A549 (cell line): ENCODE measurements at regions not wholly inside any gene's neighbourhood (a gene's known extent, or its start where the extent isn't known, plus 50 kb on each side); places are given as distances from the start of the nearest gene placed in this dataset.

Source experiments
- ATAC-seq, 2 experiments: fragments of 200-7000 bp in 1 of 2; fragments of >200 bp in 1 of 2; cut with Nextera tagmentation in 1 of 2; cut with Tn5 transposase in 1 of 2; 3 replicates each; pipeline versions ENCODE4 v1.8.0 to v1.9.1; 2018 to 2020; ENCODE audit warnings: mild to moderate bottlenecking in 1 of 2, moderate library complexity in 1 of 2
- CTCF ChIA-PET: fragments of 300-600 bp; sonication (Branson Sonifier 250); formaldehyde crosslinking; extraction: SDS; loops from one replicate; lab custom pipeline; 2021; ENCODE audit warnings: antibody characterized with exemption, inconsistent platforms; lab: Yijun Ruan, JAX
- POLR2A ChIA-PET: fragments of 350-600 bp; formaldehyde crosslinking; extraction: SDS; loops from one replicate; lab custom pipeline; 2021; ENCODE audit warnings: antibody characterized with exemption, inconsistent platforms; lab: Yijun Ruan, JAX
- DNase-seq, 2 experiments: peaks; one replicate each; pipeline versions ENCODE4 v3.0.0 to v3.0.0-alpha.2; 2011 to 2016; ENCODE audit warnings: low read depth in 1 of 2, low spot score in 1 of 2
- FAIRE-seq: peaks from 2 replicates; lab custom pipeline; 2011; peaks lifted over from hg19 to GRCh38; lab: Jason Lieb, UNC
- H3K27ac ChIP-seq, 2 experiments: fragments of >200 bp; sonication (Bioruptor Twin); formaldehyde crosslinking; 3 replicates each; pipeline ENCODE4 v1.5.1; 2016 to 2017
- H3K4me1 ChIP-seq: fragments of >200 bp; sonication (Bioruptor Twin); formaldehyde crosslinking; 3 replicates; pipeline ENCODE4 v1.6.1; 2016
- H3K4me2 ChIP-seq: fragments of >200 bp; sonication (Bioruptor Twin); formaldehyde crosslinking; 3 replicates; pipeline ENCODE4 v1.6.1; 2016
- H3K4me3 ChIP-seq: fragments of >200 bp; sonication (Bioruptor Twin); formaldehyde crosslinking; 3 replicates; pipeline ENCODE4 v1.5.1; 2016
- H3K9me3 ChIP-seq: fragments of >200 bp; sonication (Bioruptor Twin); formaldehyde crosslinking; 3 replicates; pipeline ENCODE4 v1.6.1; 2016
- ATOH8 ChIP-seq: fragments of 250-450 bp; sonication (Bioruptor Pico); IDR thresholded peaks from 2 replicates; pipeline ENCODE4 v1.5.0; 2020; ENCODE audit warnings: low read depth, mild to moderate bottlenecking, moderate library complexity
- CBX2 ChIP-seq: fragments of 200-600 bp; sonication (generic); IDR thresholded peaks from 2 replicates; pipeline ENCODE4 v1.6.1; 2016; ENCODE audit warnings: low read depth, mild to moderate bottlenecking, borderline replicate concordance
- CBX8 ChIP-seq: fragments of 200-600 bp; sonication (generic); IDR thresholded peaks from 2 replicates; pipeline ENCODE4 v1.6.1; 2016
- E2F6 ChIP-seq: IDR thresholded peaks from 2 replicates; pipeline ENCODE4 v1.6.1; 2012; ENCODE audit warnings: low read depth, borderline replicate concordance
- EHF ChIP-seq: fragments of 250-450 bp; sonication (Bioruptor Pico); IDR thresholded peaks from 2 replicates; pipeline ENCODE4 v1.5.0; 2020; ENCODE audit warnings: mild to moderate bottlenecking
- ESRRA ChIP-seq: fragments of 150-350 bp; IDR thresholded peaks from 2 replicates; pipeline ENCODE4 v1.6.1; 2014; ENCODE audit warnings: mild to moderate bottlenecking, low read length, borderline replicate concordance
- HDAC2 ChIP-seq: fragments of 200-600 bp; sonication (generic); IDR thresholded peaks from 2 replicates; pipeline ENCODE4 v1.6.1; 2016
- HES2 ChIP-seq: fragments of >200 bp; sonication (Bioruptor Twin); formaldehyde crosslinking; IDR thresholded peaks from 2 replicates; pipeline ENCODE4 v1.6.1; 2016
- HEYL ChIP-seq: fragments of 250-450 bp; sonication (Bioruptor Pico); IDR thresholded peaks from 2 replicates; pipeline ENCODE4 v1.8.0; 2021; ENCODE audit warnings: mild to moderate bottlenecking, moderate library complexity
- HMGXB4 ChIP-seq: fragments of 250-450 bp; sonication (Bioruptor Pico); IDR thresholded peaks from 2 replicates; pipeline ENCODE4 v1.5.0; 2021; ENCODE audit warnings: mild to moderate bottlenecking, moderate library complexity, borderline replicate concordance
- HOXB13 ChIP-seq: fragments of 250-450 bp; sonication (Bioruptor Pico); IDR thresholded peaks from 2 replicates; pipeline ENCODE4 v1.5.0; 2020; ENCODE audit warnings: low read depth, mild to moderate bottlenecking, moderate library complexity
- HOXB5 ChIP-seq: fragments of 250-450 bp; sonication (Bioruptor Pico); IDR thresholded peaks from 2 replicates; pipeline ENCODE4 v1.5.0; 2020; ENCODE audit warnings: mild to moderate bottlenecking, moderate library complexity
- KDM1A ChIP-seq: fragments of 200-600 bp; sonication (generic); IDR thresholded peaks from 2 replicates; pipeline ENCODE4 v1.6.1; 2016; ENCODE audit warnings: low read depth, mild to moderate bottlenecking
- MAFK ChIP-seq: fragments of 450-650 bp; IDR thresholded peaks from 2 replicates; pipeline ENCODE4 v1.6.1; 2014; ENCODE audit not compliant: partially characterized antibody
- MYC ChIP-seq: IDR thresholded peaks from 2 replicates; pipeline ENCODE4 v1.6.1; 2012; ENCODE audit warnings: mild to moderate bottlenecking, inconsistent platforms, low read length, improper control_type of control experiment, borderline replicate concordance
- NFE2L2 ChIP-seq: fragments of 150-350 bp; conservative IDR thresholded peaks from 2 replicates; pipeline ENCODE4 v1.6.1; 2014; ENCODE audit warnings: low read length
- NR3C1 ChIP-seq: fragments of >200 bp; sonication (Bioruptor Twin); formaldehyde crosslinking; IDR thresholded peaks from 3 replicates; pipeline ENCODE4 v1.6.1; 2017
- PBX3 ChIP-seq: IDR thresholded peaks from 2 replicates; pipeline ENCODE4 v1.6.1; 2012
- POLR2A ChIP-seq: IDR thresholded peaks from 2 replicates; pipeline ENCODE4 v1.6.1; 2012; ENCODE audit warnings: mild to moderate bottlenecking, low read length
- POLR2AphosphoS2 ChIP-seq: conservative IDR thresholded peaks from 2 replicates; pipeline ENCODE4 v1.6.1; 2012; ENCODE audit warnings: low read length, improper control_type of control experiment, inconsistent platforms
- RNF2 ChIP-seq: fragments of 200-600 bp; sonication (generic); IDR thresholded peaks from 2 replicates; pipeline ENCODE4 v1.6.1; 2016; ENCODE audit warnings: low read depth, mild to moderate bottlenecking, antibody characterized with exemption, moderate library complexity, borderline replicate concordance
- TFCP2L1 ChIP-seq: fragments of 250-450 bp; sonication (Bioruptor Pico); IDR thresholded peaks from 2 replicates; pipeline ENCODE4 v1.5.0; 2021; ENCODE audit warnings: mild to moderate bottlenecking
- ZSCAN20 ChIP-seq: fragments of 250-450 bp; sonication (Bioruptor Pico); IDR thresholded peaks from 2 replicates; pipeline ENCODE4 v1.8.0; 2022; ENCODE audit warnings: mild to moderate bottlenecking, moderate library complexity
- WGBS: methylation state at CpG from one replicate; pipeline ENCODE4 v1.1.6; 2017; ENCODE audit errors: missing lambda C conversion rate; 5-methylcytosine and 5-hydroxymethylcytosine counted together

GRCh38 chr4:185955151-185955770, 113.7 kb upstream of the TLR3 start:
- Histone ChIP-seq H3K4me2 (no peak overlapping the region), H3K27ac (no peak overlapping the region), H3K9me3 (no peaks in the 10 kb centered on the region), H3K4me1 (no peaks in the 10 kb centered on the region), H3K4me3 (no peak overlapping the region)
- no peak for TF ChIP-seq CBX8
- TF ChIP-seq HMGXB4 (CRISPR knock-in tag) = no peak
- no peak for TF ChIP-seq MAFK
- no peak for TF ChIP-seq CBX2
- TF ChIP-seq ATOH8 (CRISPR knock-in tag) = no peak
- no peak for TF ChIP-seq POLR2AphosphoS2
- CTCF ChIA-PET = no interaction called here
- FAIRE-seq = no peak
- POLR2A ChIA-PET = no interaction called here
- 50% methylated on average over 7 of the region's 7 CpGs for WGBS
- DNase-seq = no peak
- ATAC-seq = no peak

- Histone ChIP-seq H3K4me3 (no peak overlapping the region), H3K4me1 (no peaks in the 10 kb centered on the region), H3K27ac (no peak overlapping the region), H3K4me2 (no peak overlapping the region), H3K9me3 (no peaks in the 10 kb centered on the region)
- 74% methylated on average over 15 of the region's 15 CpGs for WGBS
- POLR2A ChIA-PET = no interaction called here
- CTCF ChIA-PET = interaction anchor here (0.6 to 1.0 kb wide), 3 partner anchors 12 to 66 kb away, joined by 3 read pairs; no protein-coding TSS in a partner anchor
- no peak for TF ChIP-seq HDAC2
- no peak for TF ChIP-seq RNF2
- TF ChIP-seq EHF (CRISPR knock-in tag) = no peak
- TF ChIP-seq ESRRA = no peak
- no peak for TF ChIP-seq PBX3
- TF ChIP-seq POLR2A = no peak
- no peak for TF ChIP-seq NFE2L2
- no peak for TF ChIP-seq HOXB13
- no peak for TF ChIP-seq HOXB5 (CRISPR knock-in tag)
- no peak for TF ChIP-seq ZSCAN20
- no peak for TF ChIP-seq TFCP2L1 (CRISPR knock-in tag)
- no peak for TF ChIP-seq HES2
- no peak for TF ChIP-seq HEYL
- TF ChIP-seq MYC = no peak
- TF ChIP-seq NR3C1 = no peak
- no peak for FAIRE-seq
- ATAC-seq = no peak
- no peak for DNase-seq
Measured at GRCh38 chr4:185955826-185956543, 113.0 kb upstream of the TLR3 start.

GRCh38 chr4:185956544-185956940, 112.4 kb upstream of the TLR3 start:
- FAIRE-seq = no peak
- TF ChIP-seq MYC = no peak
- TF ChIP-seq E2F6 = no peak
- no peak for TF ChIP-seq KDM1A
- no peak for TF ChIP-seq NR3C1
- TF ChIP-seq PBX3 = no peak
- no peak for TF ChIP-seq NFE2L2
- TF ChIP-seq RNF2 = no peak
- TF ChIP-seq MAFK = no peak
- no peak for TF ChIP-seq HOXB5 (CRISPR knock-in tag)

More at GRCh38 chr4:185956544-185956940, 112.4 kb upstream of the TLR3 start:
- POLR2A ChIA-PET = no interaction called here
- Histone ChIP-seq H3K27ac (no peak overlapping the region), H3K9me3 (no peaks in the 10 kb centered on the region), H3K4me2 (no peak overlapping the region), H3K4me1 (no peaks in the 10 kb centered on the region), H3K4me3 (no peak overlapping the region)
- CTCF ChIA-PET = interaction anchor here (0.6 to 1.0 kb wide), 3 partner anchors 13 to 65 kb away, joined by 3 read pairs; no protein-coding TSS in a partner anchor
- ATAC-seq = no peak
- 74% methylated on average over 4 of the region's 4 CpGs for WGBS
- no peak for DNase-seq
